ENCODE measurements at regions not wholly inside any gene's neighbourhood (a gene's known extent, or its start where the extent isn't known, plus 50 kb on each side); places are given as distances from the start of the nearest gene placed in this dataset.

DNA sequence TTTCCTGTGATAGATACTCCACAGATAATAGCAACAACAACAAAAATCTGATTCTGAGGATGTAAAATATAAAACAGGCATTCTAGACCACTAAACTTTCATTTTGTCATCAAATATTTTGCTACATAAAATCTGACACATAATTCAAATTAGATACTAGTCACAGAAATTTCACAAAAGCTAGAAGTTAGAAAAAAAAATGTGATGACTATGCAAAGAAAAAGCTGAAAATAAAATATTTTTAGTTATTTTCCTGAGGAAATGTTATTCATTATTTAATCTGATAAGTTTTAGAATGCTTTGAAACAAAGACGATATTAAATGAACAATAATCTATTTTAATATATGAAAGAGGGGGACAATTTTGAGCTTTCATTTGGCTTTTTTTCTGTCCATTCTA lies 357.2 kb downstream of the SLITRK6 start:
- Histone ChIP-seq H3K27ac (no peak overlapping the region), H3K9ac (ENCODE audit: insufficient read length) (no peak overlapping the region), H3K36me3 (ENCODE audit: insufficient read depth, low read length) (no peaks in the 10 kb centered on the region), H3K9me3 (ENCODE audit: low read depth, low read length) (no peaks in the 10 kb centered on the region), H3K4me3 (no peak overlapping the region)
- no peak for TF ChIP-seq EZH2 (IDR thresholded peaks at IDR 0.05)
- TF ChIP-seq FOXP2 (optimal IDR thresholded peaks at IDR 0.05; ENCODE audit: control extremely low read depth, extremely low read length, insufficient read depth), result no peak
- no peak for TF ChIP-seq POLR2AphosphoS5 (IDR thresholded peaks at IDR 0.05; ENCODE audit: borderline replicate concordance, low read depth, low read length)
- DNase-seq (ENCODE audit: low read depth, low spot score), result no peak

GRCh38 chr13:85441364-85441763 lies 357.9 kb downstream of the SLITRK6 start:
- TF ChIP-seq EZH2 (IDR thresholded peaks at IDR 0.05) (no peak), POLR2AphosphoS5 (IDR thresholded peaks at IDR 0.05; ENCODE audit: borderline replicate concordance, low read depth, low read length) (no peak), FOXP2 (optimal IDR thresholded peaks at IDR 0.05; ENCODE audit: control extremely low read depth, extremely low read length, insufficient read depth) (no peak)
- DNase-seq (ENCODE audit: low read depth, low spot score), result no peak
- H3K9ac ChIP-seq (ENCODE audit: insufficient read length), result no peak overlapping the region
- H3K9me3 ChIP-seq (ENCODE audit: low read depth, low read length), result no peaks in the 10 kb centered on the region
- H3K27ac ChIP-seq, result no peak overlapping the region
- no peaks in the 10 kb centered on the region for H3K36me3 ChIP-seq (ENCODE audit: insufficient read depth, low read length)
- no peak overlapping the region for H3K4me3 ChIP-seq

GRCh38 chr13:85436029-85436428 lies 363.2 kb downstream of the SLITRK6 start:
- TF ChIP-seq FOXP2 (optimal IDR thresholded peaks at IDR 0.05; ENCODE audit: control extremely low read depth, extremely low read length, insufficient read depth), result no peak
- no peak for TF ChIP-seq POLR2AphosphoS5 (IDR thresholded peaks at IDR 0.05; ENCODE audit: borderline replicate concordance, low read depth, low read length)
- TF ChIP-seq EZH2 (IDR thresholded peaks at IDR 0.05), result no peak
- no peaks in the 10 kb centered on the region for H3K9me3 ChIP-seq (ENCODE audit: low read depth, low read length)
- H3K27ac ChIP-seq, result no peak overlapping the region
- no peaks in the 10 kb centered on the region for H3K36me3 ChIP-seq (ENCODE audit: insufficient read depth, low read length)
- no peak overlapping the region for H3K4me3 ChIP-seq
- no peak for DNase-seq (ENCODE audit: low read depth, low spot score)
- H3K9ac ChIP-seq (ENCODE audit: insufficient read length), result no peak overlapping the region

DNA sequence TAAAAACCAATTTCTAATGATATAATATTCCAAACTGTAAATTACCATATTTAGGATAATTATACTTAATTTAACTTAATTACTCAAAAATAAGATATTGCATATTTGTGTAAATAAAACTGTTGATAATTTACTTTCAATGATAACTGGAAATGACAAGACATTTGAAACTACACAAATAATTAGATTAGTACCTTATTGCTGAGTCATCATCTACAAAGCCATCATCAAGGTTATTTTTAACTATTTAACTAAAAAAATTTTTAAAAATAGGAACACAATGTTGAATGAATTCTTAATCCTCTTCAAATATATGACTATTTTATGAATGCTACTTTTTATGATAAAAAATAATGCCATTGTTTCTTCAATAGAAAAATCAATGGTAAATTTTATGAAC lies 364.3 kb downstream of the SLITRK6 start:
- Histone ChIP-seq H3K9me3 (ENCODE audit: low read depth, low read length) (no peaks in the 10 kb centered on the region), H3K9ac (ENCODE audit: insufficient read length) (no peak overlapping the region), H3K27ac (no peak overlapping the region), H3K36me3 (ENCODE audit: insufficient read depth, low read length) (no peaks in the 10 kb centered on the region), H3K4me3 (no peak overlapping the region)
- TF ChIP-seq POLR2AphosphoS5 (IDR thresholded peaks at IDR 0.05; ENCODE audit: borderline replicate concordance, low read depth, low read length), result no peak
- TF ChIP-seq EZH2 (IDR thresholded peaks at IDR 0.05), result no peak
- no peak for TF ChIP-seq FOXP2 (optimal IDR thresholded peaks at IDR 0.05; ENCODE audit: control extremely low read depth, extremely low read length, insufficient read depth)
- no peak for DNase-seq (ENCODE audit: low read depth, low spot score)

DNA sequence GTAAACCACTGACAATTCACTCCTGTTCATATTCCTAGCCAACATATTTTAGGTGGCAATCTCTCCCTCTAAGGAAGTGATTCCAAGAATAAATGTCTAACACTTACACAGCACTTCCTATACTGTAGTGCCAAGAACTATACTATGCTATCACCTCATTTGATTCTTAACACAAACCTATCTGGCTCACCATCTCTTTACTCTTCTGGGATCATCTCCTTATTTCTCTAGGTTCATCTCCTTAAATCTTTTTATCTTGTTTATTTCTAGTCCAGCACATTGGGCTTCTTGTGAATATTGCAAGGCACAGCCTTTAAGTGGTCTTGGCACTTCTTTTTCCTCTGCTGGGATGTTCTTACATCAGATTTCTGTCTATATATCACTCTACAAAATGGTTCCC lies 366.3 kb downstream of the SLITRK6 start:
- no peak overlapping the region for H3K9ac ChIP-seq (ENCODE audit: insufficient read length)
- no peaks in the 10 kb centered on the region for H3K9me3 ChIP-seq (ENCODE audit: low read depth, low read length)
- TF ChIP-seq EZH2 (IDR thresholded peaks at IDR 0.05) (no peak), POLR2AphosphoS5 (IDR thresholded peaks at IDR 0.05; ENCODE audit: borderline replicate concordance, low read depth, low read length) (no peak), FOXP2 (optimal IDR thresholded peaks at IDR 0.05; ENCODE audit: control extremely low read depth, extremely low read length, insufficient read depth) (no peak)
- DNase-seq (ENCODE audit: low read depth, low spot score), result no peak
- no peak overlapping the region for H3K4me3 ChIP-seq
- H3K27ac ChIP-seq, result no peak overlapping the region
- no peaks in the 10 kb centered on the region for H3K36me3 ChIP-seq (ENCODE audit: insufficient read depth, low read length)

- Histone ChIP-seq H3K36me3 (ENCODE audit: insufficient read depth, low read length) (no peaks in the 10 kb centered on the region), H3K9me3 (ENCODE audit: low read depth, low read length) (no peaks in the 10 kb centered on the region), H3K9ac (ENCODE audit: insufficient read length) (no peak overlapping the region), H3K4me3 (no peak overlapping the region), H3K27ac (no peak overlapping the region)
- TF ChIP-seq FOXP2 (optimal IDR thresholded peaks at IDR 0.05; ENCODE audit: control extremely low read depth, extremely low read length, insufficient read depth) (no peak), POLR2AphosphoS5 (IDR thresholded peaks at IDR 0.05; ENCODE audit: borderline replicate concordance, low read depth, low read length) (no peak), EZH2 (IDR thresholded peaks at IDR 0.05) (no peak)
- no peak for DNase-seq (ENCODE audit: low read depth, low spot score)
Measured at GRCh38 chr13:85431720-85432119, 367.5 kb downstream of the SLITRK6 start.

GRCh38 chr13:85430216-85430794 lies 368.9 kb downstream of the SLITRK6 start:
- no peak overlapping the region for H3K4me3 ChIP-seq
- H3K27ac ChIP-seq, result no peak overlapping the region
- no peak for DNase-seq (ENCODE audit: low read depth, low spot score)
- H3K9ac ChIP-seq (ENCODE audit: insufficient read length), result no peak overlapping the region
- no peak for TF ChIP-seq POLR2AphosphoS5 (IDR thresholded peaks at IDR 0.05; ENCODE audit: borderline replicate concordance, low read depth, low read length)
- no peak for TF ChIP-seq EZH2 (IDR thresholded peaks at IDR 0.05)
- TF ChIP-seq FOXP2 (optimal IDR thresholded peaks at IDR 0.05; ENCODE audit: control extremely low read depth, extremely low read length, insufficient read depth), result no peak
- no peaks in the 10 kb centered on the region for H3K9me3 ChIP-seq (ENCODE audit: low read depth, low read length)
- no peaks in the 10 kb centered on the region for H3K36me3 ChIP-seq (ENCODE audit: insufficient read depth, low read length)

GRCh38 chr13:85427416-85427815 lies 371.8 kb downstream of the SLITRK6 start:
- no peak overlapping the region for H3K9ac ChIP-seq (ENCODE audit: insufficient read length)
- H3K27ac ChIP-seq, result no peak overlapping the region
- no peak for DNase-seq (ENCODE audit: low read depth, low spot score)
- no peak overlapping the region for H3K4me3 ChIP-seq
- TF ChIP-seq POLR2AphosphoS5 (IDR thresholded peaks at IDR 0.05; ENCODE audit: borderline replicate concordance, low read depth, low read length) (no peak), EZH2 (IDR thresholded peaks at IDR 0.05) (no peak), FOXP2 (optimal IDR thresholded peaks at IDR 0.05; ENCODE audit: control extremely low read depth, extremely low read length, insufficient read depth) (no peak)
- no peaks in the 10 kb centered on the region for H3K36me3 ChIP-seq (ENCODE audit: insufficient read depth, low read length)
- no peaks in the 10 kb centered on the region for H3K9me3 ChIP-seq (ENCODE audit: low read depth, low read length)

DNA sequence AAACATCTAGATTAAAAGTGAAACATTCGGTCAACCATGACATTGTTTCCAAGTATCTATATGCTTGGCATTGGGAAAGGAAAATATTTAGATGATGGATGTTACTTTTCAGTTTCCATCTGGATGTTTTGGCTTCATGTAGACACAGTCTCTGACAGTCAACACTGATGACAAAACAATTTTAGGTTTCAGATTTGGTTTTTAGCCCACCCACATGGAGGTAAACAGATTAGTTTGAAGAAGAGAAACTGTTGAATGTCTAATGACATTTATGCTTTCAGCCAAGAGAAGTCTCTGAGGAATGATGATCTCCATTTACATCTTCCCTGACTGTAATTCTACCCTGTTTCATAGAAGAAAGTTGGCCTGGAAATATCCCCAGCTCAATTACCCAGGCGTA lies 379.1 kb downstream of the SLITRK6 start:
- Histone ChIP-seq H3K9ac (ENCODE audit: insufficient read length) (no peak overlapping the region), H3K4me3 (no peak overlapping the region), H3K9me3 (ENCODE audit: low read depth, low read length) (no peaks in the 10 kb centered on the region), H3K36me3 (ENCODE audit: insufficient read depth, low read length) (no peaks in the 10 kb centered on the region), H3K27ac (no peak overlapping the region)
- TF ChIP-seq POLR2AphosphoS5 (IDR thresholded peaks at IDR 0.05; ENCODE audit: borderline replicate concordance, low read depth, low read length) (no peak), FOXP2 (optimal IDR thresholded peaks at IDR 0.05; ENCODE audit: control extremely low read depth, extremely low read length, insufficient read depth) (no peak), EZH2 (IDR thresholded peaks at IDR 0.05) (no peak)
- DNase-seq (ENCODE audit: low read depth, low spot score), result no peak
